SJSA1 (cell line): ENCODE measurements at regions not wholly inside any gene's neighbourhood (a gene's known extent, or its start where the extent isn't known, plus 50 kb on each side); places are given as distances from the start of the nearest gene placed in this dataset.

Experiments
- DNase-seq, 2 experiments: peaks; one replicate each; pipeline ENCODE4 v3.0.0-alpha.2; 2015 to 2020; ENCODE audit warnings: low spot score in 2 of 2, low read depth in 1 of 2
- H3K27ac ChIP-seq: fragments of 250-450 bp; sonication (Bioruptor Pico); 2 replicates; pipeline ENCODE4 v1.5.1; 2020; ENCODE audit warnings: mild to moderate bottlenecking, moderate library complexity
- H3K27me3 ChIP-seq: fragments of 250-450 bp; sonication (Bioruptor Pico); replicated peaks from 2 replicates; pipeline ENCODE4 v1.5.1; 2020; ENCODE audit warnings: mild to moderate bottlenecking, moderate library complexity
- H3K36me3 ChIP-seq: fragments of 250-450 bp; sonication (Bioruptor Pico); 2 replicates; pipeline ENCODE4 v1.5.1; 2020; ENCODE audit warnings: mild to moderate bottlenecking
- H3K4me1 ChIP-seq: fragments of 250-450 bp; sonication (Bioruptor Pico); replicated peaks from 2 replicates; pipeline ENCODE4 v1.6.1; 2021; ENCODE audit warnings: mild to moderate bottlenecking
- H3K4me3 ChIP-seq: fragments of 250-450 bp; sonication (Bioruptor Pico); 2 replicates; pipeline ENCODE4 v1.5.1; 2020; ENCODE audit warnings: mild to moderate bottlenecking
- H3K9me3 ChIP-seq: fragments of 250-450 bp; sonication (Bioruptor Pico); replicated peaks from 2 replicates; pipeline ENCODE4 v1.5.1; 2020; ENCODE audit warnings: mild to moderate bottlenecking

GRCh38 chr19:33905937-33906577, 109.4 kb downstream of the KCTD15 start:
- no peak overlapping the region for H3K4me3 ChIP-seq

GRCh38 chr19:33906578-33907335, 110.1 kb downstream of the KCTD15 start:
- DNase-seq, result no peak
- no peak overlapping the region for H3K4me3 ChIP-seq
- no peak overlapping the region for H3K27ac ChIP-seq
- no peaks in the 10 kb centered on the region for H3K9me3 ChIP-seq
- H3K4me1 ChIP-seq, result no peaks in the 10 kb centered on the region
- peaks cover 20% of the 10 kb centered on the region for H3K27me3 ChIP-seq
- H3K36me3 ChIP-seq, result no peaks in the 10 kb centered on the region

More at GRCh38 chr19:33905937-33906577, 109.4 kb downstream of the KCTD15 start:
- H3K36me3 ChIP-seq, result no peaks in the 10 kb centered on the region
- H3K4me1 ChIP-seq, result no peaks in the 10 kb centered on the region
- no peak overlapping the region for H3K27ac ChIP-seq
- no peaks in the 10 kb centered on the region for H3K9me3 ChIP-seq
- H3K27me3 ChIP-seq, result peaks cover 20% of the 10 kb centered on the region
- DNase-seq, result no peak

- no peak overlapping the region for H3K4me3 ChIP-seq
Measured at GRCh38 chr19:33910922-33911321, 114.3 kb downstream of the KCTD15 start.

GRCh38 chr19:33914599-33914998, 117.9 kb downstream of the KCTD15 start:
- Histone ChIP-seq H3K27me3 (peaks cover 5% of the 10 kb centered on the region; the same call in 1 of the 2 replicates), H3K36me3 (no peaks in the 10 kb centered on the region), H3K27ac (no peak overlapping the region), H3K4me3 (no peak overlapping the region), H3K9me3 (no peaks in the 10 kb centered on the region), H3K4me1 (no peaks in the 10 kb centered on the region)
- no peak for DNase-seq

More at GRCh38 chr19:33910922-33911321, 114.3 kb downstream of the KCTD15 start:
- H3K27me3 ChIP-seq, result peaks cover 13% of the 10 kb centered on the region; the same call in 1 of the 2 replicates
- H3K4me1 ChIP-seq, result no peaks in the 10 kb centered on the region
- no peak overlapping the region for H3K27ac ChIP-seq
- no peaks in the 10 kb centered on the region for H3K9me3 ChIP-seq
- no peaks in the 10 kb centered on the region for H3K36me3 ChIP-seq
- no peak for DNase-seq

GRCh38 chr19:33916792-33917191, 120.1 kb downstream of the KCTD15 start:
- Histone ChIP-seq H3K36me3 (no peaks in the 10 kb centered on the region), H3K27ac (no peak overlapping the region), H3K27me3 (peaks cover 5% of the 10 kb centered on the region; the same call in 1 of the 2 replicates), H3K4me1 (no peaks in the 10 kb centered on the region), H3K4me3 (no peak overlapping the region), H3K9me3 (no peaks in the 10 kb centered on the region)
- no peak for DNase-seq

- Histone ChIP-seq H3K4me1 (no peaks in the 10 kb centered on the region), H3K27ac (no peak overlapping the region), H3K36me3 (no peaks in the 10 kb centered on the region), H3K4me3 (no peak overlapping the region), H3K27me3 (peaks cover 5% of the 10 kb centered on the region; the same call in 1 of the 2 replicates), H3K9me3 (no peaks in the 10 kb centered on the region)
- no peak for DNase-seq
Measured at GRCh38 chr19:33919291-33919690, 122.6 kb downstream of the KCTD15 start.

GRCh38 chr19:33921165-33921564, 124.5 kb downstream of the KCTD15 start:
- no peaks in the 10 kb centered on the region for H3K36me3 ChIP-seq
- H3K27me3 ChIP-seq, result peaks cover 5% of the 10 kb centered on the region; the same call in 1 of the 2 replicates
- no peak for DNase-seq
- no peaks in the 10 kb centered on the region for H3K4me1 ChIP-seq
- no peaks in the 10 kb centered on the region for H3K9me3 ChIP-seq
- no peak overlapping the region for H3K4me3 ChIP-seq
- no peak overlapping the region for H3K27ac ChIP-seq

- Histone ChIP-seq H3K4me1 (no peaks in the 10 kb centered on the region), H3K4me3 (no peak overlapping the region), H3K27me3 (peaks cover 2% of the 10 kb centered on the region; the same call in 1 of the 2 replicates), H3K36me3 (no peaks in the 10 kb centered on the region), H3K9me3 (no peaks in the 10 kb centered on the region), H3K27ac (no peak overlapping the region)
- no peak for DNase-seq
Measured at GRCh38 chr19:33926306-33926705, 129.6 kb downstream of the KCTD15 start.

GRCh38 chr19:33927789-33928457, 131.3 kb downstream of the KCTD15 start:
- Histone ChIP-seq H3K4me1 (no peaks in the 10 kb centered on the region), H3K27ac (no peak overlapping the region), H3K36me3 (no peaks in the 10 kb centered on the region), H3K27me3 (peaks cover 4% of the 10 kb centered on the region; the same call in 1 of the 2 replicates), H3K4me3 (no peak overlapping the region), H3K9me3 (no peaks in the 10 kb centered on the region)
- DNase-seq, result no peak

- peaks cover 8% of the 10 kb centered on the region; the same call in 1 of the 2 replicates for H3K27me3 ChIP-seq
- no peaks in the 10 kb centered on the region for H3K4me1 ChIP-seq
- H3K27ac ChIP-seq, result no peak overlapping the region
- H3K4me3 ChIP-seq, result no peak overlapping the region
- DNase-seq, result no peak
- H3K36me3 ChIP-seq, result no peaks in the 10 kb centered on the region
- no peaks in the 10 kb centered on the region for H3K9me3 ChIP-seq
Measured at GRCh38 chr19:33928458-33928950, 131.8 kb downstream of the KCTD15 start.

GRCh38 chr19:33933931-33934330, 137.3 kb downstream of the KCTD15 start:
- DNase-seq, result no peak
- H3K27me3 ChIP-seq, result peaks cover 5% of the 10 kb centered on the region; the same call in 1 of the 2 replicates
- H3K27ac ChIP-seq, result no peak overlapping the region
- H3K9me3 ChIP-seq, result 0 out of 2 replicates have a peak, but pooled peaks cover 3% of the 10 kb centered on the region
- no peaks in the 10 kb centered on the region for H3K36me3 ChIP-seq
- H3K4me1 ChIP-seq, result no peaks in the 10 kb centered on the region
- H3K4me3 ChIP-seq, result no peak overlapping the region

- no peak overlapping the region for H3K4me3 ChIP-seq
- no peaks in the 10 kb centered on the region for H3K36me3 ChIP-seq
- 0 out of 2 replicates have a peak, but pooled peaks cover 3% of the 10 kb centered on the region for H3K9me3 ChIP-seq
- no peak for DNase-seq
- no peaks in the 10 kb centered on the region for H3K4me1 ChIP-seq
- no peaks in the 10 kb centered on the region; the same call in 1 of the 2 replicates for H3K27me3 ChIP-seq
- H3K27ac ChIP-seq, result no peak overlapping the region
Measured at GRCh38 chr19:33938821-33939220, 142.2 kb downstream of the KCTD15 start.

- no peak overlapping the region for H3K27ac ChIP-seq
- no peak overlapping the region for H3K4me3 ChIP-seq
- no peaks in the 10 kb centered on the region for H3K36me3 ChIP-seq
- H3K27me3 ChIP-seq, result no peaks in the 10 kb centered on the region
- H3K4me1 ChIP-seq, result no peaks in the 10 kb centered on the region
- H3K9me3 ChIP-seq, result no peaks in the 10 kb centered on the region
- no peak for DNase-seq
Measured at GRCh38 chr19:33941133-33941532, 144.5 kb downstream of the KCTD15 start.
